Neural progenitor cell (in vitro differentiated cells): ENCODE measurements at regions not wholly inside any gene's neighbourhood (a gene's known extent, or its start where the extent isn't known, plus 50 kb on each side); places are given as distances from the start of the nearest gene placed in this dataset.
"Not testable (repeated sequence)": the region's sequence is repeated elsewhere in the genome, so short reads cannot be mapped to it uniquely, and the experiment has no call there.

ENCODE experiments used
- EZH2 ChIP-seq: fragments of 200-600 bp; sonication (generic); IDR thresholded peaks from 2 replicates; pipeline ENCODE4 v1.6.1; 2017; ENCODE audit warnings: antibody characterized with exemption, mild to moderate bottlenecking, moderate library complexity
- EZH2phosphoT487 ChIP-seq: fragments of 200-600 bp; sonication (generic); IDR thresholded peaks from 2 replicates; pipeline ENCODE4 v1.6.1; 2017; ENCODE audit warnings: antibody characterized with exemption
- TF ChIP-seq, protein P1 (sequence below): fragments of 200-600 bp; sonication (generic); IDR thresholded peaks from 2 replicates; pipeline ENCODE4 v1.5.1; 2017; ENCODE audit warnings: antibody characterized with exemption, mild to moderate bottlenecking

DNA sequence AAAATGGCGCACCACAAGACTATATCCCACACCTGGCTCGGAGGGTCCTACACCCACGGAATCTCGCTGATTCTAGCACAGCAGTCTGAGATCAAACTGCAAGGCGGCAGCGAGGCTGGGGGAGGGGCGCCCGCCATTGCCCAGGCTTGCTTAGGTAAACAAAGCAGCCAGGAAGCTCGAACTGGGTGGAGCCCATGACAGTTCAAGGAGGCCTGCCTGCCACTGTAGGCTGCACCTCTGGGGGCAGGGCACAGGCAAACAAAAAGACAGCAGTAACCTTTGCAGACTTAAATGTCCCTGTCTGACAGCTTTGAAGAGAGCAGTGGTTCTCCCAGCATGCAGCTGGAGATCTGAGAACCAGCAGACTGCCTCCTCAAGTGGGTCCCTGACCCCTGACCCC, 894.3 kb upstream of the FBXO33 start:
- TF ChIP-seq, protein P1, sequence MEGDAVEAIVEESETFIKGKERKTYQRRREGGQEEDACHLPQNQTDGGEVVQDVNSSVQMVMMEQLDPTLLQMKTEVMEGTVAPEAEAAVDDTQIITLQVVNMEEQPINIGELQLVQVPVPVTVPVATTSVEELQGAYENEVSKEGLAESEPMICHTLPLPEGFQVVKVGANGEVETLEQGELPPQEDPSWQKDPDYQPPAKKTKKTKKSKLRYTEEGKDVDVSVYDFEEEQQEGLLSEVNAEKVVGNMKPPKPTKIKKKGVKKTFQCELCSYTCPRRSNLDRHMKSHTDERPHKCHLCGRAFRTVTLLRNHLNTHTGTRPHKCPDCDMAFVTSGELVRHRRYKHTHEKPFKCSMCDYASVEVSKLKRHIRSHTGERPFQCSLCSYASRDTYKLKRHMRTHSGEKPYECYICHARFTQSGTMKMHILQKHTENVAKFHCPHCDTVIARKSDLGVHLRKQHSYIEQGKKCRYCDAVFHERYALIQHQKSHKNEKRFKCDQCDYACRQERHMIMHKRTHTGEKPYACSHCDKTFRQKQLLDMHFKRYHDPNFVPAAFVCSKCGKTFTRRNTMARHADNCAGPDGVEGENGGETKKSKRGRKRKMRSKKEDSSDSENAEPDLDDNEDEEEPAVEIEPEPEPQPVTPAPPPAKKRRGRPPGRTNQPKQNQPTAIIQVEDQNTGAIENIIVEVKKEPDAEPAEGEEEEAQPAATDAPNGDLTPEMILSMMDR = not testable (repeated sequence)
- TF ChIP-seq EZH2phosphoT487, EZH2: not testable (repeated sequence)
